ENCODE measurements at regions not wholly inside any gene's neighbourhood (a gene's known extent, or its start where the extent isn't known, plus 50 kb on each side); places are given as distances from the start of the nearest gene placed in this dataset.

GRCh38 chr2:41774011-41774605 is 273.7 kb upstream of the PKDCC start:
- Mint-ChIP-seq H3K36me3 (ENCODE audit: low read depth) (peaks cover 2% of the 10 kb centered on the region), H3K4me1 (ENCODE audit: low read depth) (no peaks in the 10 kb centered on the region), H3K9me3 (ENCODE audit: low read depth) (peaks cover 2% of the 10 kb centered on the region), H3K4me3 (ENCODE audit: unreplicated experiment) (no peak overlapping the region), H3K27ac (ENCODE audit: unreplicated experiment) (no peak overlapping the region), H3K27me3 (ENCODE audit: low read depth) (peaks cover 39% of the 10 kb centered on the region)
- TF ChIP-seq, protein P1, sequence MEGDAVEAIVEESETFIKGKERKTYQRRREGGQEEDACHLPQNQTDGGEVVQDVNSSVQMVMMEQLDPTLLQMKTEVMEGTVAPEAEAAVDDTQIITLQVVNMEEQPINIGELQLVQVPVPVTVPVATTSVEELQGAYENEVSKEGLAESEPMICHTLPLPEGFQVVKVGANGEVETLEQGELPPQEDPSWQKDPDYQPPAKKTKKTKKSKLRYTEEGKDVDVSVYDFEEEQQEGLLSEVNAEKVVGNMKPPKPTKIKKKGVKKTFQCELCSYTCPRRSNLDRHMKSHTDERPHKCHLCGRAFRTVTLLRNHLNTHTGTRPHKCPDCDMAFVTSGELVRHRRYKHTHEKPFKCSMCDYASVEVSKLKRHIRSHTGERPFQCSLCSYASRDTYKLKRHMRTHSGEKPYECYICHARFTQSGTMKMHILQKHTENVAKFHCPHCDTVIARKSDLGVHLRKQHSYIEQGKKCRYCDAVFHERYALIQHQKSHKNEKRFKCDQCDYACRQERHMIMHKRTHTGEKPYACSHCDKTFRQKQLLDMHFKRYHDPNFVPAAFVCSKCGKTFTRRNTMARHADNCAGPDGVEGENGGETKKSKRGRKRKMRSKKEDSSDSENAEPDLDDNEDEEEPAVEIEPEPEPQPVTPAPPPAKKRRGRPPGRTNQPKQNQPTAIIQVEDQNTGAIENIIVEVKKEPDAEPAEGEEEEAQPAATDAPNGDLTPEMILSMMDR (IDR thresholded peaks at IDR 0.05), result no peak
- DNase-seq (ENCODE audit: low spot score), result no peak

- Mint-ChIP-seq H3K9me3 (ENCODE audit: low read depth) (peaks cover 2% of the 10 kb centered on the region), H3K36me3 (ENCODE audit: low read depth) (peaks cover 2% of the 10 kb centered on the region)
- TF ChIP-seq, protein P1 (IDR thresholded peaks at IDR 0.05), result no peak
Observed at GRCh38 chr2:41775366-41776025, 272.3 kb upstream of the PKDCC start.

GRCh38 chr2:41779888-41780287 is 267.9 kb upstream of the PKDCC start:
- Mint-ChIP-seq H3K27me3 (ENCODE audit: low read depth) (peaks cover 38% of the 10 kb centered on the region), H3K27ac (ENCODE audit: unreplicated experiment) (no peak overlapping the region)
- DNase-seq (ENCODE audit: low spot score), result no peak

More at GRCh38 chr2:41775366-41776025, 272.3 kb upstream of the PKDCC start:
- H3K4me3 Mint-ChIP-seq (ENCODE audit: unreplicated experiment), result no peak overlapping the region
- H3K27me3 Mint-ChIP-seq (ENCODE audit: low read depth), result peaks cover 36% of the 10 kb centered on the region
- H3K4me1 Mint-ChIP-seq (ENCODE audit: low read depth), result no peaks in the 10 kb centered on the region
- H3K27ac Mint-ChIP-seq (ENCODE audit: unreplicated experiment), result no peak overlapping the region
- no peak for DNase-seq (ENCODE audit: low spot score)

DNA sequence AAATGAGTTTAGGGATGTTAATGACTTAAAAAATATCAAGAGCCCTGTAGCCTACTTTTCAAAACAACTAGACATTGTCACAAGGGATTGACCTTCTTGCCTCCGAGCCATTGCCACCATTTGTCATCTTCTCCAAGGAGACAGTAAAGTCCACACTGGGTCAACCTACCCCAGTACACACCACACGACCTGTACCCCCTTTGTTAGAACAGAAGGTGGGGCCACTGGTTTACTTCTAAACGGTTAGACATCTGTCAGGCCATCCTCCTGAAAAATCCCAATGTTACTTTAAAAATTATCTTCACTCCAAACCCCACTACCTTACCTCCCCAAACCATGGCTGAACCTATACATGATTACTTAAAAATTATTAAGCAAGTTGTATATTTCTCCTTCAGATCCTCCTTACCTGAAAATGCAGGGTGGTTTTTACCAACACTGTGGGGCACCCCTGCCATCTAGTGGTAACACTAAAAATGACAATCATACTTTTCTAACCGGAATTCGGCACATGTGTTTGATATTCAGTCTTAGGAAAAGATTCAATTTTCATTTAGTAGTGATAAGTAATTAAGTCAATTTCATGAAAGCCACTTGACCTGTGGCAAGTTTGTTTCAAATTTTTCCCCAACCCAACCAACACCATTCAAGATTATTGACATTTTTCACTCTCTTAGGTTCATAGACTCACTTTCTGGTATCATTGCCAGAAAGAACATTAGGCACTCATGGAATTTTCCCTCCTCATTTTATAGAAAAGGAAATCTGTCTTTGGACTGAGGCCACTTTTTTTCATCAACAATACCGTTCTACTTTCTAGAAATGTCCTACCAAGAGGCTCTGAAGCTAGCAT is 265.3 kb upstream of the PKDCC start:
- no peak overlapping the region for H3K27ac Mint-ChIP-seq (ENCODE audit: unreplicated experiment)
- no peak overlapping the region for H3K4me3 Mint-ChIP-seq (ENCODE audit: unreplicated experiment)
- no peak for DNase-seq (ENCODE audit: low spot score)
- no peaks in the 10 kb centered on the region for H3K36me3 Mint-ChIP-seq (ENCODE audit: low read depth)
- H3K9me3 Mint-ChIP-seq (ENCODE audit: low read depth), result no peaks in the 10 kb centered on the region
- TF ChIP-seq, protein P1 (IDR thresholded peaks at IDR 0.05), result peak; percentile 98
- H3K27me3 Mint-ChIP-seq (ENCODE audit: low read depth), result peaks cover 45% of the 10 kb centered on the region
- no peaks in the 10 kb centered on the region for H3K4me1 Mint-ChIP-seq (ENCODE audit: low read depth)

More at GRCh38 chr2:41779888-41780287, 267.9 kb upstream of the PKDCC start:
- Mint-ChIP-seq H3K4me3 (ENCODE audit: unreplicated experiment) (no peak overlapping the region), H3K36me3 (ENCODE audit: low read depth) (peaks cover 2% of the 10 kb centered on the region), H3K4me1 (ENCODE audit: low read depth) (no peaks in the 10 kb centered on the region), H3K9me3 (ENCODE audit: low read depth) (peaks cover 2% of the 10 kb centered on the region)
- TF ChIP-seq, protein P1 (IDR thresholded peaks at IDR 0.05), result no peak

GRCh38 chr2:41784496-41784895 is 263.3 kb upstream of the PKDCC start:
- no peaks in the 10 kb centered on the region for H3K36me3 Mint-ChIP-seq (ENCODE audit: low read depth)
- H3K4me1 Mint-ChIP-seq (ENCODE audit: low read depth), result no peaks in the 10 kb centered on the region
- no peak overlapping the region for H3K4me3 Mint-ChIP-seq (ENCODE audit: unreplicated experiment)
- TF ChIP-seq, protein P1 (IDR thresholded peaks at IDR 0.05), result no peak
- H3K27me3 Mint-ChIP-seq (ENCODE audit: low read depth), result peaks cover 43% of the 10 kb centered on the region
- H3K27ac Mint-ChIP-seq (ENCODE audit: unreplicated experiment), result no peak overlapping the region
- H3K9me3 Mint-ChIP-seq (ENCODE audit: low read depth), result no peaks in the 10 kb centered on the region
- DNase-seq (ENCODE audit: low spot score), result no peak

All from chondrocyte (in vitro differentiated cells).